SK-N-MC (cell line): ENCODE measurements at regions not wholly inside any gene's neighbourhood (a gene's known extent, or its start where the extent isn't known, plus 50 kb on each side); places are given as distances from the start of the nearest gene placed in this dataset.

Experiments
- DNase-seq: peaks from one replicate; pipeline ENCODE4 v3.0.0-alpha.2; 2011; ENCODE audit warnings: low read depth, low spot score
- H3K27ac ChIP-seq: fragments of 200-600 bp; sonication (generic); 2 replicates; pipeline ENCODE4 v1.5.1; 2016; ENCODE audit warnings: mixed run types
- H3K36me3 ChIP-seq: fragments of 200-600 bp; sonication (generic); 2 replicates; pipeline ENCODE4 v1.6.1; 2017; ENCODE audit warnings: antibody characterized with exemption, low read length, mixed read lengths; ENCODE audit not compliant: insufficient read depth
- H3K4me3 ChIP-seq: fragments of 200-600 bp; sonication (generic); 2 replicates; pipeline ENCODE4 v1.5.1; 2016
- H3K9ac ChIP-seq: fragments of 200-600 bp; sonication (generic); 2 replicates; pipeline ENCODE4 v1.8.0; 2017; ENCODE audit warnings: mixed run types, mixed read lengths; ENCODE audit not compliant: insufficient read length
- H3K9me3 ChIP-seq: fragments of 200-600 bp; sonication (generic); 2 replicates; pipeline ENCODE4 v1.6.1; 2017; ENCODE audit warnings: low read depth, mild to moderate bottlenecking, antibody characterized with exemption, low read length, moderate library complexity, mixed read lengths
- EZH2 ChIP-seq: fragments of 200-600 bp; sonication (generic); IDR thresholded peaks from one replicate; pipeline ENCODE4 v1.6.1; 2017; ENCODE audit warnings: antibody characterized with exemption
- FOXP2 ChIP-seq: optimal IDR thresholded peaks from 2 replicates; pipeline ENCODE3; 2011; ENCODE audit warnings: mild to moderate bottlenecking, moderate library complexity; ENCODE audit not compliant: insufficient read depth; ENCODE audit errors: extremely low read length, control extremely low read depth
- POLR2AphosphoS5 ChIP-seq: IDR thresholded peaks from 2 replicates; pipeline ENCODE4 v1.6.1; 2012; ENCODE audit warnings: mild to moderate bottlenecking, low read depth, low read length, borderline replicate concordance

DNA sequence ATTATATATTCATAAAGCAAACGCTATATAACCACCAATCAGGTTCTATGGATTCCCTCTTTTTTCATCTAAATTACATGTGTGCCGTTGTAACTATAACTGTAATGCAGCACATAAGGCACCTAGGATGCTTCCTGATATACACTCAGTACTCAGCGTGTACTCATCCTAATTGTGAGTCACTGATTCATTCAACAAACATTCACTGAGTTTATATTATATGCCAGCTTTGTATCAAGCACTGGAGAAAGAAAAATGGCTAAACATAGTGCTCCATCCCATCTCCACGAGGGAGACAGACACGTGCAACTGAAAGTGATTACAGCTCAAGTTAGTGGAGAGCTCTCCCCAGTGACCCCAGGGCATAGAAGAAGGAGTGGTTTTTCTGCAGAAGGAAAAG, 49.9 kb upstream of the SYN3 start:
- no peak overlapping the region for H3K27ac ChIP-seq
- no peak for TF ChIP-seq FOXP2
- no peak for TF ChIP-seq EZH2
- no peak for TF ChIP-seq POLR2AphosphoS5
- no peak overlapping the region for H3K4me3 ChIP-seq
- DNase-seq: no peak
- H3K9ac ChIP-seq: no peak overlapping the region
- no peaks in the 10 kb centered on the region for H3K36me3 ChIP-seq
- H3K9me3 ChIP-seq: no peaks in the 10 kb centered on the region
